CD4-positive, CD25-positive, alpha-beta regulatory T cell (primary cell): ENCODE measurements at regions not wholly inside any gene's neighbourhood (a gene's known extent, or its start where the extent isn't known, plus 50 kb on each side); places are given as distances from the start of the nearest gene placed in this dataset.

Experiments used
- ATAC-seq, 2 donors: fragments of 150-1000 bp; cut with Tn5 transposase; one replicate each; pipeline ENCODE4 v1.10.0; 2021; ENCODE audit warnings: low read depth in 2 of 2, moderate number of reproducible peaks in 2 of 2, moderate library complexity in 1 of 2
- DNase-seq, 3 donors: peaks; one replicate each; pipeline versions ENCODE4 v3.0.0 to v3.0.0-alpha.2; 2012 to 2022; ENCODE audit warnings: mixed read lengths in 1 of 3
- H3K27ac ChIP-seq: one replicate; pipeline ENCODE4 v1.7.0; 2013; ENCODE audit warnings: mild to moderate bottlenecking, low read length; ENCODE audit not compliant: insufficient read depth, poor library complexity, severe bottlenecking
- H3K27me3 ChIP-seq: one replicate; pipeline ENCODE4 v1.7.0; 2013; ENCODE audit warnings: low read length; ENCODE audit not compliant: control insufficient read depth, insufficient read depth
- H3K36me3 ChIP-seq: one replicate; pipeline ENCODE4 v1.7.0; 2013; ENCODE audit warnings: mild to moderate bottlenecking, low read length, moderate library complexity; ENCODE audit not compliant: control insufficient read depth, insufficient read depth
- H3K4me1 ChIP-seq: 2 replicates; pipeline ENCODE4 v1.7.0; 2013; ENCODE audit warnings: mild to moderate bottlenecking, low read length; ENCODE audit not compliant: insufficient read depth, control insufficient read depth, poor library complexity, severe bottlenecking
- H3K4me3 ChIP-seq: one replicate; pipeline ENCODE4 v1.7.0; 2013; ENCODE audit warnings: low read depth, mild to moderate bottlenecking, low read length, moderate library complexity
- H3K9me3 ChIP-seq, 2 experiments: 1 replicate in 1 of 2; 2 replicates in 1 of 2; pipeline ENCODE4 v1.7.0; 2013; ENCODE audit warnings: low read length in 2 of 2, mild to moderate bottlenecking in 1 of 2, moderate library complexity in 1 of 2; ENCODE audit not compliant: control insufficient read depth in 2 of 2
- H3K27ac Mint-ChIP-seq, 3 donors: one replicate each; pipeline ENCODE4 v1.8.0; 2020 to 2022; ENCODE audit warnings: mild to moderate bottlenecking in 3 of 3, mixed read lengths in 3 of 3, moderate library complexity in 2 of 3
- H3K27me3 Mint-ChIP-seq: one replicate; pipeline ENCODE4 v1.8.0; 2022; ENCODE audit warnings: mild to moderate bottlenecking, mixed read lengths
- H3K36me3 Mint-ChIP-seq: one replicate; pipeline ENCODE4 v1.8.0; 2020; ENCODE audit warnings: mixed read lengths
- H3K4me1 Mint-ChIP-seq, 4 donors: one replicate each; pipeline ENCODE4 v1.8.0; 2020 to 2022; ENCODE audit warnings: mixed read lengths in 4 of 4, mild to moderate bottlenecking in 1 of 4
- H3K4me3 Mint-ChIP-seq, 4 donors: one replicate each; pipeline ENCODE4 v1.8.0; 2020 to 2022; ENCODE audit warnings: mild to moderate bottlenecking in 4 of 4, mixed read lengths in 4 of 4, moderate library complexity in 3 of 4
- H3K9me3 Mint-ChIP-seq, 7 donors: one replicate each; pipeline ENCODE4 v1.8.0; 2020 to 2022; ENCODE audit warnings: mixed read lengths in 7 of 7, mild to moderate bottlenecking in 3 of 7, moderate library complexity in 2 of 7

- no peak for ATAC-seq
- no peak overlapping the region for H3K4me3 Mint-ChIP-seq
- H3K4me1 Mint-ChIP-seq, result no peaks in the 10 kb centered on the region
- no peaks in the 10 kb centered on the region for H3K36me3 ChIP-seq
- peaks cover 8% of the 10 kb centered on the region for H3K27me3 Mint-ChIP-seq
- no peaks in the 10 kb centered on the region for H3K36me3 Mint-ChIP-seq
- no peak overlapping the region for H3K27ac ChIP-seq
- H3K27ac Mint-ChIP-seq, result no peak overlapping the region
- DNase-seq, result no peak
- H3K4me3 ChIP-seq, result no peak overlapping the region
- H3K9me3 ChIP-seq, result no peaks in the 10 kb centered on the region
- H3K4me1 ChIP-seq, result no peaks in the 10 kb centered on the region
- peaks cover 2% of the 10 kb centered on the region for H3K27me3 ChIP-seq
- peaks cover 0 to 1% (median 0%) of the 10 kb centered on the region in 7 donors for H3K9me3 Mint-ChIP-seq
Observed at GRCh38 chr9:2359891-2360471, 261.6 kb upstream of the VLDLR start.

GRCh38 chr9:2362150-2362549 lies 259.4 kb upstream of the VLDLR start:
- no peaks in the 10 kb centered on the region for H3K36me3 Mint-ChIP-seq
- H3K4me3 Mint-ChIP-seq, result no peak overlapping the region
- H3K9me3 Mint-ChIP-seq, result peaks cover 0 to 1% (median 0%) of the 10 kb centered on the region in 7 donors
- no peaks in the 10 kb centered on the region for H3K4me1 Mint-ChIP-seq
- H3K27ac Mint-ChIP-seq, result no peak overlapping the region
- no peak overlapping the region for H3K4me3 ChIP-seq
- no peaks in the 10 kb centered on the region for H3K4me1 ChIP-seq
- H3K27ac ChIP-seq, result no peak overlapping the region
- DNase-seq (no peak), ATAC-seq (no peak)
- H3K9me3 ChIP-seq, result no peaks in the 10 kb centered on the region
- H3K27me3 Mint-ChIP-seq, result peaks cover 4% of the 10 kb centered on the region
- no peaks in the 10 kb centered on the region for H3K36me3 ChIP-seq
- H3K27me3 ChIP-seq, result no peaks in the 10 kb centered on the region

GRCh38 chr9:2363138-2363745 lies 258.3 kb upstream of the VLDLR start:
- no peak overlapping the region for H3K4me3 ChIP-seq
- H3K36me3 Mint-ChIP-seq, result no peaks in the 10 kb centered on the region
- H3K4me3 Mint-ChIP-seq, result no peak overlapping the region
- no peaks in the 10 kb centered on the region for H3K4me1 ChIP-seq
- no peak overlapping the region for H3K27ac ChIP-seq
- H3K27ac Mint-ChIP-seq, result no peak overlapping the region
- DNase-seq, result no peak
- ATAC-seq, result no peak
- no peaks in the 10 kb centered on the region for H3K4me1 Mint-ChIP-seq
- no peaks in the 10 kb centered on the region for H3K27me3 ChIP-seq
- H3K36me3 ChIP-seq, result no peaks in the 10 kb centered on the region
- H3K9me3 Mint-ChIP-seq, result peaks cover 0 to 1% (median 0%) of the 10 kb centered on the region in 7 donors
- no peaks in the 10 kb centered on the region for H3K9me3 ChIP-seq
- H3K27me3 Mint-ChIP-seq, result peaks cover 4% of the 10 kb centered on the region

- Histone ChIP-seq H3K27ac (no peak overlapping the region), H3K4me1 (no peaks in the 10 kb centered on the region), H3K27me3 (no peaks in the 10 kb centered on the region), H3K4me3 (no peak overlapping the region), H3K9me3 (no peaks in the 10 kb centered on the region), H3K36me3 (no peaks in the 10 kb centered on the region)
- no peaks in the 10 kb centered on the region for H3K4me1 Mint-ChIP-seq
- DNase-seq, result no peak
- H3K27ac Mint-ChIP-seq, result no peak overlapping the region
- H3K4me3 Mint-ChIP-seq, result no peak overlapping the region
- no peak for ATAC-seq
- peaks cover 4% of the 10 kb centered on the region for H3K27me3 Mint-ChIP-seq
- H3K9me3 Mint-ChIP-seq, result peaks cover 0 to 1% (median 0%) of the 10 kb centered on the region in 7 donors
- no peaks in the 10 kb centered on the region for H3K36me3 Mint-ChIP-seq
Observed at GRCh38 chr9:2363781-2364180, 257.8 kb upstream of the VLDLR start.

- H3K27ac ChIP-seq, result no peak overlapping the region
- H3K27ac Mint-ChIP-seq, result no peak overlapping the region
- H3K9me3 Mint-ChIP-seq, result peaks cover 0 to 6% (median 0%) of the 10 kb centered on the region in 7 donors
Observed at GRCh38 chr9:2367970-2368369, 253.6 kb upstream of the VLDLR start.

GRCh38 chr9:2373648-2374047 lies 247.9 kb upstream of the VLDLR start:
- no peaks in the 10 kb centered on the region for H3K36me3 ChIP-seq
- H3K27ac Mint-ChIP-seq, result no peak overlapping the region
- no peak for ATAC-seq

More at GRCh38 chr9:2367970-2368369, 253.6 kb upstream of the VLDLR start:
- Mint-ChIP-seq H3K4me3 (no peak overlapping the region), H3K4me1 (no peaks in the 10 kb centered on the region), H3K36me3 (no peaks in the 10 kb centered on the region), H3K27me3 (no peaks in the 10 kb centered on the region)
- DNase-seq (no peak), ATAC-seq (no peak)
- Histone ChIP-seq H3K36me3 (no peaks in the 10 kb centered on the region), H3K4me3 (no peak overlapping the region), H3K27me3 (no peaks in the 10 kb centered on the region), H3K9me3 (no peaks in the 10 kb centered on the region), H3K4me1 (no peaks in the 10 kb centered on the region)

GRCh38 chr9:2375114-2375513 lies 246.5 kb upstream of the VLDLR start:
- no peak overlapping the region for H3K27ac ChIP-seq
- Mint-ChIP-seq H3K9me3 (peaks cover 0 to 18% (median 2%) of the 10 kb centered on the region in 7 donors), H3K27me3 (no peaks in the 10 kb centered on the region), H3K27ac (no peak overlapping the region), H3K36me3 (no peaks in the 10 kb centered on the region), H3K4me3 (no peak overlapping the region), H3K4me1 (no peaks in the 10 kb centered on the region)
- no peaks in the 10 kb centered on the region for H3K9me3 ChIP-seq
- no peaks in the 10 kb centered on the region for H3K27me3 ChIP-seq
- no peaks in the 10 kb centered on the region for H3K4me1 ChIP-seq
- H3K36me3 ChIP-seq, result no peaks in the 10 kb centered on the region
- DNase-seq (no peak), ATAC-seq (no peak)
- H3K4me3 ChIP-seq, result no peak overlapping the region

More at GRCh38 chr9:2373648-2374047, 247.9 kb upstream of the VLDLR start:
- no peak overlapping the region for H3K27ac ChIP-seq
- H3K4me3 ChIP-seq, result no peak overlapping the region
- H3K9me3 ChIP-seq, result no peaks in the 10 kb centered on the region
- no peaks in the 10 kb centered on the region for H3K27me3 ChIP-seq
- Mint-ChIP-seq H3K36me3 (no peaks in the 10 kb centered on the region), H3K4me3 (no peak overlapping the region), H3K27me3 (no peaks in the 10 kb centered on the region), H3K4me1 (no peaks in the 10 kb centered on the region), H3K9me3 (peaks cover 0 to 18% (median 0%) of the 10 kb centered on the region in 7 donors)
- H3K4me1 ChIP-seq, result no peaks in the 10 kb centered on the region
- no peak for DNase-seq

- Histone ChIP-seq H3K27me3 (no peaks in the 10 kb centered on the region), H3K9me3 (no peaks in the 10 kb centered on the region), H3K36me3 (no peaks in the 10 kb centered on the region), H3K4me3 (no peak overlapping the region), H3K4me1 (no peaks in the 10 kb centered on the region), H3K27ac (no peak overlapping the region)
- H3K27ac Mint-ChIP-seq, result no peak overlapping the region
- no peak for DNase-seq
- no peak for ATAC-seq
- no peaks in the 10 kb centered on the region for H3K36me3 Mint-ChIP-seq
- no peak overlapping the region for H3K4me3 Mint-ChIP-seq
- peaks cover 0 to 18% (median 2%) of the 10 kb centered on the region in 7 donors for H3K9me3 Mint-ChIP-seq
- H3K4me1 Mint-ChIP-seq, result no peaks in the 10 kb centered on the region
- no peaks in the 10 kb centered on the region for H3K27me3 Mint-ChIP-seq
Observed at GRCh38 chr9:2377117-2377516, 244.5 kb upstream of the VLDLR start.
